Transverse colon (tissue), 4 donors: ENCODE measurements at regions not wholly inside any gene's neighbourhood (a gene's known extent, or its start where the extent isn't known, plus 50 kb on each side); places are given as distances from the start of the nearest gene placed in this dataset.
"Not testable (repeated sequence)": the region's sequence is repeated elsewhere in the genome, so short reads cannot be mapped to it uniquely, and the experiment has no call there.

Source experiments
- DNase-seq: peaks from one replicate; pipeline ENCODE4 v3.0.0-alpha.2; 2019
- H3K27ac ChIP-seq, 4 donors: fragments of 200-600 bp; sonication (generic); 2 replicates each; pipeline ENCODE4 v1.5.1; 2016 to 2018; ENCODE audit warnings: inconsistent platforms in 4 of 4
- H3K27me3 ChIP-seq: fragments of 200-600 bp; sonication (generic); 2 replicates; pipeline ENCODE4 v1.5.1; 2017; ENCODE audit warnings: inconsistent platforms
- H3K36me3 ChIP-seq, 4 donors: fragments of 200-600 bp; sonication (generic); 2 replicates each; pipeline ENCODE4 v1.5.1; 2017 to 2019; ENCODE audit warnings: inconsistent platforms in 4 of 4
- H3K4me1 ChIP-seq, 4 donors: fragments of 200-600 bp; sonication (generic); 2 replicates each; pipeline ENCODE4 v1.5.1; 2017 to 2020; ENCODE audit warnings: inconsistent platforms in 4 of 4
- H3K4me3 ChIP-seq, 4 donors: fragments of 200-600 bp; sonication (generic); 1 replicate in 1 of 4; 2 replicates in 3 of 4; pipeline versions ENCODE4 v1.5.1 to v1.6.1; 2017 to 2019; ENCODE audit warnings: inconsistent platforms in 4 of 4
- H3K9me3 ChIP-seq, 2 donors: fragments of 200-600 bp; sonication (generic); 2 replicates each; pipeline ENCODE4 v1.5.1; 2017 to 2019; ENCODE audit warnings: inconsistent platforms in 2 of 2
- CTCF ChIP-seq, 5 experiments: fragments of 200-600 bp in 3 of 5; fragments of 450-650 bp in 2 of 5; sonication (generic) in 3 of 5; IDR thresholded peaks; 1 replicate in 2 of 5; 2 replicates in 3 of 5; pipeline ENCODE4 v1.5.1; 2016 to 2017; ENCODE audit warnings: antibody characterized with exemption in 5 of 5, inconsistent platforms in 3 of 5, mild to moderate bottlenecking in 2 of 5, moderate library complexity in 1 of 5
- EP300 ChIP-seq: sonication (generic); formaldehyde crosslinking; IDR thresholded peaks from one replicate; pipeline ENCODE4 v1.6.1; 2017; ENCODE audit warnings: antibody characterized with exemption, low read depth
- POLR2A ChIP-seq: fragments of 450-650 bp; IDR thresholded peaks from one replicate; pipeline ENCODE4 v1.6.1; 2016; ENCODE audit warnings: antibody characterized with exemption, mild to moderate bottlenecking, moderate library complexity
- POLR2AphosphoS5 ChIP-seq, 3 donors: sonication (generic); formaldehyde crosslinking; IDR thresholded peaks; one replicate each; pipeline ENCODE4 v1.6.1; 2016; ENCODE audit warnings: antibody characterized with exemption in 3 of 3
- WGBS, 2 donors: methylation state at CpG; one replicate each; pipeline ENCODE4 v1.1.5; 2018; ENCODE audit warnings: low coverage in 1 of 2; 5-methylcytosine and 5-hydroxymethylcytosine counted together
- in situ Hi-C, 4 donors: fragments of 200-750 bp; cut with MboI; loops; one replicate each; pipeline versions ENCODE4 v1.15.0 to v1.15.1; 2017; ENCODE audit warnings: low sequenced_read_pairs in 3 of 4, low pct_ligation_motif_present in 1 of 4, low pct_unique_long_range_greater_than_20kb in 1 of 4
- intact Hi-C: fragments of 100-400 bp; cut with DNase I; formaldehyde crosslinking; loops from one replicate; pipeline ENCODE4 v1.15.1; 2023; ENCODE audit warnings: low total_unique reads

GRCh38 chr6:8939615-8940014, 504.3 kb upstream of the SLC35B3 start:
- in situ Hi-C loops (no loop called here), intact Hi-C loops (no loop called here)
- Histone ChIP-seq H3K27ac (no peak overlapping the region), H3K4me1 (no peaks in the 10 kb centered on the region), H3K4me3 (no peak overlapping the region), H3K36me3 (no peaks in the 10 kb centered on the region), H3K27me3 (no peaks in the 10 kb centered on the region), H3K9me3 (no peaks in the 10 kb centered on the region)
- TF ChIP-seq POLR2A, result no peak
- TF ChIP-seq POLR2AphosphoS5 (IDR thresholded peaks at IDR 0.05), result no peak
- no peak for TF ChIP-seq EP300
- no peak for TF ChIP-seq CTCF (IDR thresholded peaks at IDR 0.05)
- DNase-seq, result no peak
- WGBS, 2 donors, result 20 to 22% methylated on average over 4 of the region's 4 CpGs

- intact Hi-C loops, result no loop called here
- in situ Hi-C loops, result no loop called here
- 58 to 62% methylated on average over 3 to 4 of the region's 4 CpGs for WGBS, 2 donors
- H3K9me3 ChIP-seq, result no peaks in the 10 kb centered on the region
- no peak for DNase-seq
- no peaks in the 10 kb centered on the region for H3K36me3 ChIP-seq
- H3K27ac ChIP-seq, result no peak overlapping the region
- H3K4me1 ChIP-seq, result no peaks in the 10 kb centered on the region
- no peak overlapping the region for H3K4me3 ChIP-seq
- no peaks in the 10 kb centered on the region for H3K27me3 ChIP-seq
- TF ChIP-seq CTCF (IDR thresholded peaks at IDR 0.05) (no peak), POLR2A (no peak), EP300 (no peak), POLR2AphosphoS5 (IDR thresholded peaks at IDR 0.05) (no peak)
Observed at GRCh38 chr6:8934318-8934717, 499.0 kb upstream of the SLC35B3 start.

GRCh38 chr6:8930009-8930408, 494.7 kb upstream of the SLC35B3 start:
- TF ChIP-seq CTCF (IDR thresholded peaks at IDR 0.05) (no peak), POLR2A (no peak)
- in situ Hi-C loops, result no loop called here

GRCh38 chr6:8920244-8920643, 484.9 kb upstream of the SLC35B3 start:
- intact Hi-C loops, DNase-seq, H3K27ac ChIP-seq, in situ Hi-C loops, H3K4me1 ChIP-seq, H3K4me3 ChIP-seq, H3K27me3 ChIP-seq, H3K36me3 ChIP-seq, H3K9me3 ChIP-seq: not testable (repeated sequence)
- WGBS, 2 donors, result 60 to 61% methylated on average over 1 of the region's 1 CpG

More at GRCh38 chr6:8930009-8930408, 494.7 kb upstream of the SLC35B3 start:
- Histone ChIP-seq H3K4me3 (no peak overlapping the region), H3K27ac (no peak overlapping the region), H3K27me3 (no peaks in the 10 kb centered on the region), H3K36me3 (no peaks in the 10 kb centered on the region), H3K9me3 (no peaks in the 10 kb centered on the region), H3K4me1 (no peaks in the 10 kb centered on the region)
- intact Hi-C loops, result no loop called here
- 97% methylated on average over 3 of the region's 3 CpGs; no CpG with 5 or more reads in 1 of the 2 donors for whole genome bisulfite sequencing, 2 donors
- DNase-seq, result no peak

- no peaks in the 10 kb centered on the region for H3K4me1 ChIP-seq
- H3K4me3 ChIP-seq, result no peak overlapping the region
- in situ Hi-C loops (no loop called here), intact Hi-C loops (loop anchor here (5.0 kb wide), 1 partner anchor 1449 kb away; no protein-coding TSS in a partner anchor)
- H3K27me3 ChIP-seq, result no peaks in the 10 kb centered on the region
- WGBS, 2 donors, result 70 to 75% methylated on average over 2 of the region's 2 CpGs
- no peak for DNase-seq
- H3K9me3 ChIP-seq, result peaks cover 0 to 1% of the 10 kb centered on the region in 2 donors
- no peak for TF ChIP-seq POLR2AphosphoS5 (IDR thresholded peaks at IDR 0.05)
- H3K36me3 ChIP-seq, result no peaks in the 10 kb centered on the region
- no peak overlapping the region for H3K27ac ChIP-seq
Observed at GRCh38 chr6:8918196-8918595, 482.9 kb upstream of the SLC35B3 start.
